NCI-H526 (cell line): ENCODE measurements at regions not wholly inside any gene's neighbourhood (a gene's known extent, or its start where the extent isn't known, plus 50 kb on each side); places are given as distances from the start of the nearest gene placed in this dataset.
A peak's percentile ranks its signal among the peaks of the same experiment; 100 is the strongest.
"Not testable (repeated sequence)": the region's sequence is repeated elsewhere in the genome, so short reads cannot be mapped to it uniquely, and the experiment has no call there.

ENCODE experiments used
- DNase-seq, 2 experiments: peaks; one replicate each; lab custom pipeline; 2025; lab: John Stamatoyannopoulos, UW

- DNase-seq: no peak
Observed at GRCh38 chr1:219433496-219434131, 179.3 kb downstream of the ZC3H11B start.

- DNase-seq: no peak
Observed at GRCh38 chr1:219433001-219433400, 179.9 kb downstream of the ZC3H11B start.

- no peak for DNase-seq
Observed at GRCh38 chr1:219432191-219432606, 180.7 kb downstream of the ZC3H11B start.

- no peak for DNase-seq
Observed at GRCh38 chr1:219430419-219430818, 182.5 kb downstream of the ZC3H11B start.

GRCh38 chr1:219428651-219429050, 184.3 kb downstream of the ZC3H11B start:
- DNase-seq: no peak

GRCh38 chr1:219427989-219428388, 184.9 kb downstream of the ZC3H11B start:
- DNase-seq: no peak

GRCh38 chr1:219427403-219427802, 185.5 kb downstream of the ZC3H11B start:
- no peak for DNase-seq

GRCh38 chr1:219422811-219423598, 189.9 kb downstream of the ZC3H11B start:
- no peak for DNase-seq

GRCh38 chr1:219420913-219421312, 192.0 kb downstream of the ZC3H11B start:
- no peak for DNase-seq

GRCh38 chr1:219419860-219420259, 193.0 kb downstream of the ZC3H11B start:
- DNase-seq: no peak

- no peak for DNase-seq
Observed at GRCh38 chr1:219419065-219419464, 193.8 kb downstream of the ZC3H11B start.

- no peak for DNase-seq
Observed at GRCh38 chr1:219417610-219418009, 195.3 kb downstream of the ZC3H11B start.

- DNase-seq: peak; percentile 14 to 44
Observed at GRCh38 chr1:219416598-219417238, 196.2 kb downstream of the ZC3H11B start.

- no peak for DNase-seq
Observed at GRCh38 chr1:219415915-219416314, 197.0 kb downstream of the ZC3H11B start.

- no peak for DNase-seq
Observed at GRCh38 chr1:219415433-219415832, 197.5 kb downstream of the ZC3H11B start.

- no peak for DNase-seq
Observed at GRCh38 chr1:219414250-219414649, 198.7 kb downstream of the ZC3H11B start.

GRCh38 chr1:219413536-219413935, 199.4 kb downstream of the ZC3H11B start:
- DNase-seq: no peak

- DNase-seq: no peak
Observed at GRCh38 chr1:219412772-219413171, 200.1 kb downstream of the ZC3H11B start.

- DNase-seq: not testable (repeated sequence)
Observed at GRCh38 chr1:219410721-219411120, 202.2 kb downstream of the ZC3H11B start.

GRCh38 chr1:219405531-219406331, 207.2 kb downstream of the ZC3H11B start:
- DNase-seq: no peak

- no peak for DNase-seq
Observed at GRCh38 chr1:219404629-219405028, 208.3 kb downstream of the ZC3H11B start.

- DNase-seq: no peak
Observed at GRCh38 chr1:219402925-219403324, 210.0 kb downstream of the ZC3H11B start.
